Fibroblast of pulmonary artery (primary cell): ENCODE measurements at regions not wholly inside any gene's neighbourhood (a gene's known extent, or its start where the extent isn't known, plus 50 kb on each side); places are given as distances from the start of the nearest gene placed in this dataset.

ENCODE experiments used
- DNase-seq: peaks from one replicate; pipeline ENCODE4 v3.0.0-alpha.2; 2010; ENCODE audit warnings: low read depth
- H3K4me3 ChIP-seq: replicated peaks from 2 replicates; pipeline ENCODE4 v1.5.1; 2011; ENCODE audit warnings: low read depth, mild to moderate bottlenecking, control low read depth, low read length, moderate library complexity
- TF ChIP-seq, protein P1 (sequence below): IDR thresholded peaks from 2 replicates; pipeline ENCODE4 v1.5.1; 2011; ENCODE audit warnings: mild to moderate bottlenecking, control low read depth, low read length, inconsistent platforms; ENCODE audit errors: missing control alignments

DNA sequence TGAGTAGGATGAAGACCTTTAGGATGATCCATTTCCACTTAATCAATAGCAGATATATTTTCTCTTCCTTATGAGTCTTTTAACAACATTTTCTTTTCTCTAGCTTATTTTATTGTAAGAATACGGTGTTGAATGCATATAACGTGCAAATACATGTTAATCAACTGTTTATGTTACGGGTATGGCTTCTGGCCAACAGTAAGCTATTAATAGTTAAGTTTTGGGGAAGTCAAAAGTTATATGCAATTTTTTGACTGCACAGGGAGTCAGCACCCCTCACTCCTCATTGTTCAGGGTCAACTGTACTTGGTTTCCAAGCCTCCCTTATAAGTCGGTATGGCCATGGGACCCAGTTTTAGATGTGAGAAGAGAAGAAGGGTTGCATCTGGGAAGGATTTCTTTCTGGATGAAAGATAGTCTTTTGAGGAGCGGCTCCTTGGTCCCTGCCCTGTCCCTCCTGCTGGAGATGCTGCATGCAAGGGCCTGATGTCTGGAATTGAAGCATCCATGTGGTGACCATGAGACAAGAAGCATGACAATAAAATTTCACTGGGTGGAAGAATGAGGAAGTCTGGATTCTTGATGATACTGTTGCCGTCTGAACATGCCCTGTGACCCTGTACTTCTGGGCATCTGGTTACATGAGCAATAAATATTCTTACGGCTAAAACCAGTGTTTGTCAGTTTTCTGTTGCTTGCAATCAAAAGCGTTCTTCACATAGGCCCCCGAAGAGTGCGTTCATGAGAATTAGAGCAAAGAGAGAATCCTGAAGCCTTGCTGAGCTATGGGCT lies 194.7 kb upstream of the PMEPA1 start:
- H3K4me3 ChIP-seq: no peak overlapping the region
- TF ChIP-seq, protein P1, sequence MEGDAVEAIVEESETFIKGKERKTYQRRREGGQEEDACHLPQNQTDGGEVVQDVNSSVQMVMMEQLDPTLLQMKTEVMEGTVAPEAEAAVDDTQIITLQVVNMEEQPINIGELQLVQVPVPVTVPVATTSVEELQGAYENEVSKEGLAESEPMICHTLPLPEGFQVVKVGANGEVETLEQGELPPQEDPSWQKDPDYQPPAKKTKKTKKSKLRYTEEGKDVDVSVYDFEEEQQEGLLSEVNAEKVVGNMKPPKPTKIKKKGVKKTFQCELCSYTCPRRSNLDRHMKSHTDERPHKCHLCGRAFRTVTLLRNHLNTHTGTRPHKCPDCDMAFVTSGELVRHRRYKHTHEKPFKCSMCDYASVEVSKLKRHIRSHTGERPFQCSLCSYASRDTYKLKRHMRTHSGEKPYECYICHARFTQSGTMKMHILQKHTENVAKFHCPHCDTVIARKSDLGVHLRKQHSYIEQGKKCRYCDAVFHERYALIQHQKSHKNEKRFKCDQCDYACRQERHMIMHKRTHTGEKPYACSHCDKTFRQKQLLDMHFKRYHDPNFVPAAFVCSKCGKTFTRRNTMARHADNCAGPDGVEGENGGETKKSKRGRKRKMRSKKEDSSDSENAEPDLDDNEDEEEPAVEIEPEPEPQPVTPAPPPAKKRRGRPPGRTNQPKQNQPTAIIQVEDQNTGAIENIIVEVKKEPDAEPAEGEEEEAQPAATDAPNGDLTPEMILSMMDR: no peak
- no peak for DNase-seq

DNA sequence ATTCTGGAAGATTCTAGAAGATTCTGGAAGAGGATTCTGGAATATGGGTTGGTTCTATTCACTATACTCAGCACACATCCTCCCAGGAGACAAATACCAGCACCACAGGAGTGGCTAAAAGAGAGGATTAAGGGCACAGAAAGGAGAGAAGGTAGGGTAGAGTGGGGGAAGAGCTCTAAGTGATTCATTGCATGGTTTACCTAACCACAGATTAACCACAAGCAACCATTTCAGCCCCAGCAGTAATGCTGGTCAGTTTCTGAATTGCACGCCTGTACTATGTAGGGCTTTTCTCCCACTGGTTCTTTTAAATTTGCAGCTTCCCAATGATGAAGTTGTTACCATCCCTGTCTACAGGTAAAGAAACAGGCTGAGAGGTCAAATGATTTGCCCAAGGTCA lies 192.7 kb upstream of the PMEPA1 start:
- no peak overlapping the region for H3K4me3 ChIP-seq
- DNase-seq: peak; percentile 2
- TF ChIP-seq, protein P1: no peak

DNA sequence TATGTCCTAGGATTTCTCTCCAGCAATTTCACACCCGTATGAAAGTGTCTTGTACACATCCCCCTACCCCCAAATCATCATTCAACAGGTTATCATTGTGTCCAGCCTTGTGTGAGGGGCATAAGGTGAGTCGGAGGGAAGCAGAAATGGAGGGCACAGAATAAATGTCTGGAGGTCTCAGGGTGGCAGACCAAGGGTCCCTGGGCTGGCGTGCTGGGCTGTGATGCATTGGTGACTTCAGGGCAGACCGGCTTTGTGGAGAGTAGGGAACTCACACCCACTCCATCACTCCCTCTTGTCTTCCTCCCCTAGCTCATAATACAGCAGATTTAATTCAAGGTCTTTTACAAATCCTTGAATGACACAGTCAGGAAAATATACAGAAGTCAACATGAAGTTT lies 191.7 kb upstream of the PMEPA1 start:
- no peak overlapping the region for H3K4me3 ChIP-seq
- DNase-seq: no peak
- TF ChIP-seq, protein P1: no peak

DNA sequence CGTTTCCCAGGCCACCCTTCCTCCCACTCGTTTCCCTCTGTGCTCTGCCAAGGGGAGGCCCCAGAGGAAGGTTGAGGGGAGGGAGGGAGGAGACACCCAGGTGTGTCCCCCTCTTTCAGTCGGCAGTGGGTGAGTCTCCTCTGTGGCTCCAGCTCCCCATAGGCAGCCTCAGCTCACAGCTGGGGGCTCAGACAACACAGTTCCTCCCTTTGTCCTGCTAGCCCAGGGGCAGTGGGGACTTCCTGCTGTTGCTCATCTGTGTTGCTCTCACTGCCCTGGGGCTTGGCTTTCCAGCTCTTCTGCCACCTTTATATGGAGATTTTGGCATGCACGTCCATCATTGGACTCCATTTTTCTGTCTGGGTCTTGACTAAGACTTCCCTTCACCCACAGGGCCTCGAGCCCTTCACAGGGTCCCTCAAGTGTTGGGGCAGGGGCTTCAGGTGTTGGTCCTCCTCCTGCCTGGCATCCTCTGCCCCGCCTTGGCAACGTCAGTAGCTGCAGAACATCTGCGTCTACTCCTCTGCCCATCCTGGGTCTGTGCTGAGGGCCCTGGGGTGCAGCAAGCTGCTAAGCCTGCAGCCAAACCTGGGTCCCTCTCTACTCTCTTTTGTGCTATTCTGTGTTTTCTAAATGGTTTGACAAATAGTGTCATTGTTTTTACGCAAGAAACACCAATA lies 190.6 kb upstream of the PMEPA1 start:
- TF ChIP-seq, protein P1: no peak
- H3K4me3 ChIP-seq: no peak overlapping the region

DNA sequence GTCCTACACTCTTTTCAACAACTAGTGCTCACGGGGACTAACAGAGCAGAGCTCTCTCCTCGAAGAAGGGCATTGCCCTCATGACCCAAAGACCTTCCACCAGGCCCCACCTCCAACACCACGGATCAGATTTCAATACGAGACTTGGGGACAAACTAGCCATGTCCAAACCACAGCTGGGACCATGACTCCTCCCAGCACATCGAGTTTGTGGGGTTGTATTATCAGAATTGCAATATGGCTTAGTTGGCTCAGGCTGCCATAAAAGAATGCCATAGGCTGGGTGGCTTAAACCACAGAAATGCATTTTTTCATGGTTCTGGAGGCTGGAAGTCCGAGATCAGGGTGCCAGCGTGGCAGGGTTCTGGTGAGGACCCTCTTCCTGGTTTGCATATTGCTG lies 189.7 kb upstream of the PMEPA1 start:
- DNase-seq: no peak
- TF ChIP-seq, protein P1: no peak
- H3K4me3 ChIP-seq: no peak overlapping the region

More for the DNA sequence above, 190.6 kb upstream of the PMEPA1 start:
- DNase-seq: no peak

DNA sequence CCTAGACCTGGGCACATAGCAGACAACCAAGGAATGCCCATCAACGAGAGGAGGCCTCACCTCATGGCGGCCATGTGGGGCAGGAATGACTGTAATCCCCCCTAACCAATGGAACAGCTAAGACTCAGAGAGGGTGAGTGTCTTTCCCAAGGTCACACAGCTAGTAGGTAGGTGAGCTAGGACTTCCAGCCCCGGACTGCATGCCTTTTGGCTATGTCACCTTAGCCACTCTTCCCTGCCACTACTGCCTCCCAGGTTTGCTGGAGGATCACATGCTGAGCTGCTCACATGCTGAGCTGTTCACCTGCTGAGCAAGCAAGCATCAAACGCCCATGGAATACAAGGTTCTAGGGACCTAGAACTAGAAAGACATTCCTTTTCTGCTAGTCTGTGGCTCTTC lies 188.5 kb upstream of the PMEPA1 start:
- DNase-seq: no peak
- TF ChIP-seq, protein P1: no peak
- no peak overlapping the region for H3K4me3 ChIP-seq
